Keratinocyte (primary cell): ENCODE measurements at regions not wholly inside any gene's neighbourhood (a gene's known extent, or its start where the extent isn't known, plus 50 kb on each side); places are given as distances from the start of the nearest gene placed in this dataset.

Experiments used
- DNase-seq: peaks from one replicate; pipeline ENCODE4 v3.0.0-alpha.2; 2011; ENCODE audit warnings: low read depth, missing footprints, low spot score
- FAIRE-seq: peaks from 2 replicates; lab custom pipeline; 2011; peaks lifted over from hg19 to GRCh38; lab: Jason Lieb, UNC
- H2AFZ ChIP-seq: 2 replicates; pipeline ENCODE4 v1.6.0; 2012; ENCODE audit warnings: low read length, control low read depth, inconsistent platforms; ENCODE audit not compliant: control insufficient read depth
- H3K27ac ChIP-seq: 2 replicates; pipeline ENCODE4 v1.5.1; 2011; ENCODE audit warnings: low read length; ENCODE audit not compliant: control insufficient read depth, insufficient read depth
- H3K27me3 ChIP-seq: 3 replicates; pipeline ENCODE4 v1.6.0; 2011; ENCODE audit warnings: low read length; ENCODE audit not compliant: control insufficient read depth, insufficient read depth; ENCODE audit errors: extremely low read depth
- H3K36me3 ChIP-seq, 2 experiments: 2 replicates in 1 of 2; 3 replicates in 1 of 2; pipeline ENCODE4 v1.5.1; 2011; ENCODE audit warnings: low read length in 2 of 2, mild to moderate bottlenecking in 1 of 2; ENCODE audit not compliant: control insufficient read depth in 2 of 2, insufficient read depth in 2 of 2; ENCODE audit errors: extremely low read depth in 1 of 2
- H3K4me1 ChIP-seq: 3 replicates; pipeline ENCODE4 v1.5.1; 2011; ENCODE audit warnings: low read length; ENCODE audit not compliant: control insufficient read depth, insufficient read depth; ENCODE audit errors: extremely low read depth
- H3K4me2 ChIP-seq: 3 replicates; pipeline ENCODE4 v1.6.0; 2011; ENCODE audit warnings: low read depth, low read length; ENCODE audit not compliant: control insufficient read depth, insufficient read depth; ENCODE audit errors: extremely low read depth
- H3K4me3 ChIP-seq, 3 experiments: fragments of 200-600 bp in 1 of 3; sonication (generic) in 1 of 3; 2 replicates in 2 of 3; 3 replicates in 1 of 3; pipeline ENCODE4 v1.5.1; 2011 to 2016; ENCODE audit warnings: low read length in 3 of 3, mild to moderate bottlenecking in 3 of 3, control low read depth in 2 of 3, inconsistent platforms in 1 of 3, low read depth in 1 of 3, mixed read lengths in 1 of 3, mixed run types in 1 of 3, moderate library complexity in 1 of 3; ENCODE audit not compliant: control insufficient read depth in 2 of 3, insufficient read depth in 2 of 3; ENCODE audit errors: extremely low read depth in 1 of 3
- H3K79me2 ChIP-seq: 2 replicates; pipeline ENCODE4 v1.6.0; 2012; ENCODE audit warnings: low read length; ENCODE audit not compliant: control insufficient read depth, insufficient read depth
- H3K9ac ChIP-seq: 3 replicates; pipeline ENCODE4 v1.6.0; 2011; ENCODE audit warnings: low read length; ENCODE audit not compliant: control insufficient read depth, insufficient read depth; ENCODE audit errors: extremely low read depth
- H3K9me1 ChIP-seq: 3 replicates; pipeline ENCODE4 v1.6.0; 2011; ENCODE audit warnings: low read length; ENCODE audit not compliant: control insufficient read depth, insufficient read depth; ENCODE audit errors: extremely low read depth
- H3K9me3 ChIP-seq: 2 replicates; pipeline ENCODE4 v1.5.1; 2012; ENCODE audit warnings: low read depth, low read length; ENCODE audit not compliant: control insufficient read depth
- H4K20me1 ChIP-seq: 3 replicates; pipeline ENCODE4 v1.6.0; 2011; ENCODE audit warnings: low read length; ENCODE audit not compliant: control insufficient read depth, insufficient read depth; ENCODE audit errors: extremely low read depth
- CTCF ChIP-seq, 3 experiments: IDR thresholded peaks in 1 of 3; conservative IDR thresholded peaks in 1 of 3; optimal IDR thresholded peaks in 1 of 3; 2 replicates in 2 of 3; 3 replicates in 1 of 3; pipeline versions ENCODE3 to v1.5.1; 2011; ENCODE audit warnings: low read length in 3 of 3, mild to moderate bottlenecking in 3 of 3, moderate library complexity in 2 of 3, control low read depth in 1 of 3, inconsistent platforms in 1 of 3; ENCODE audit not compliant: insufficient read depth in 2 of 3; ENCODE audit errors: extremely low read depth in 1 of 3
- EZH2 ChIP-seq: IDR thresholded peaks from one replicate; pipeline ENCODE4 v1.6.1; 2012; ENCODE audit warnings: inconsistent platforms, mild to moderate bottlenecking, low read length, moderate library complexity
- dilution Hi-C: fragments of 300-500 bp; cut with MboI; formaldehyde crosslinking; loops from one replicate; pipeline ENCODE4 v1.7.0; 2020; ENCODE audit warnings: low sequenced_read_pairs; ENCODE audit not compliant: extremely low pct_ligation_motif_present

DNA sequence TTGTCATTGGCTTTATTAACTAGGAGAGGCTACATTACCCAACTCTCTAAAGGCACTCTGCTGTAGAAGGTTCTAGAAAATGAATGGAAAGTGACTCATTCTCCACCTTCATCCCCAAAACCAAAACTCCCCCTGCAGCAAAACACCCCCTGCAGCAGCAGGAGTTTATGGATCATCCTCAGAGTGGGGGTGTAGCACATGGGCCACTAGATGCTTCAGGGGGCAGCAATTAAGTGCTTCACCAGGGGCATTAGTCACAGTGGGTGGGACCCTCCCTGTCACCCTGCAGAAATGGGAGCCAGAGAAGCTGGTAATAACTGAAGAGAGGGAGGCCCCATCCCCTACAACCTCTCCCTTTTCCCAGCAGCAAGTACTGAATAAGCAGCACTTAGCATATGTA, 64.5 kb upstream of the MED4 start:
- H3K9me1 ChIP-seq: no peaks in the 10 kb centered on the region
- no peaks in the 10 kb centered on the region for H3K36me3 ChIP-seq
- H3K27me3 ChIP-seq: no peaks in the 10 kb centered on the region
- peak overlapping the region; percentile 78 for H3K4me2 ChIP-seq
- no peaks in the 10 kb centered on the region for H4K20me1 ChIP-seq
- dilution Hi-C loops: no loop called here
- H3K9ac ChIP-seq: peak overlapping the region; percentile 67
- H3K79me2 ChIP-seq: no peaks in the 10 kb centered on the region
- TF ChIP-seq CTCF (optimal IDR thresholded peaks at IDR 0.05 in 1 of 3, IDR thresholded peaks at IDR 0.05 in 1 of 3, conservative IDR thresholded peaks at IDR 0.05 in 1 of 3; ENCODE audit: extremely low read depth in 1 of 3, insufficient read depth in 2 of 3, low read length in 3 of 3): no peak
- no peak for TF ChIP-seq EZH2
- H3K27ac ChIP-seq: peak overlapping the region; percentile 96
- DNase-seq (no peak), FAIRE-seq (no peak)
- H3K4me1 ChIP-seq: peaks cover 60% of the 10 kb centered on the region
- H3K9me3 ChIP-seq: no peaks in the 10 kb centered on the region
- H3K4me3 ChIP-seq: peak overlapping the region in 2 of 3 experiments; percentile 17 to 26
- peak overlapping the region; percentile 24 for H2AFZ ChIP-seq

DNA sequence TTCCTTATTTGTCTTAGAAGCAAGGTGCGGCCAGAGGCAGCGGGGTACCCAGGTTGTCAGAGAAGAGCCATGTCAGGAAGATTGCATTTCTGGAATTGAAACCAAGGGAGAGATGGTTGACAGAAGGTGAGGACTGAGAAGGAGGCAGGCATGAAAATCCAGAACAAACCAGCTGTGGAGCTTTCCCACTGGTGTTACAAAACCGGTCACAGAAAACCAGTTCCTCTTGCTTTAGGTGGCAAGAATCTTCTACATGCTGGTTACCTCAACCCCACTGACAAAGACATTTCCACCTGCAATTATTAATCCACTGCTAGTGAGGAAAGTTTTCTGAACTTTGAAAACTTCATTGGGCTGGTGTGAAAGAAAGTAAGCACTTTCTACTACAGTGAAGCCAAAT, 64.0 kb upstream of the MED4 start:
- H3K36me3 ChIP-seq: no peaks in the 10 kb centered on the region
- no peaks in the 10 kb centered on the region for H3K9me3 ChIP-seq
- H3K9me1 ChIP-seq: no peaks in the 10 kb centered on the region
- H3K9ac ChIP-seq: peak overlapping the region; percentile 67
- H3K27ac ChIP-seq: peak overlapping the region; percentile 96
- no peaks in the 10 kb centered on the region for H3K27me3 ChIP-seq
- H3K79me2 ChIP-seq: no peaks in the 10 kb centered on the region
- no peak overlapping the region for H3K4me3 ChIP-seq
- H3K4me1 ChIP-seq: peaks cover 60% of the 10 kb centered on the region
- FAIRE-seq (peak; percentile 71), DNase-seq (no peak)
- no peak for TF ChIP-seq CTCF (optimal IDR thresholded peaks at IDR 0.05 in 1 of 3, IDR thresholded peaks at IDR 0.05 in 1 of 3, conservative IDR thresholded peaks at IDR 0.05 in 1 of 3; ENCODE audit: extremely low read depth in 1 of 3, insufficient read depth in 2 of 3, low read length in 3 of 3)
- TF ChIP-seq EZH2: no peak
- H4K20me1 ChIP-seq: no peaks in the 10 kb centered on the region
- H3K4me2 ChIP-seq: peak overlapping the region; percentile 78
- dilution Hi-C loops: no loop called here
- H2AFZ ChIP-seq: no peak overlapping the region
